ENCODE measurements at regions not wholly inside any gene's neighbourhood (a gene's known extent, or its start where the extent isn't known, plus 50 kb on each side); places are given as distances from the start of the nearest gene placed in this dataset.

DNA sequence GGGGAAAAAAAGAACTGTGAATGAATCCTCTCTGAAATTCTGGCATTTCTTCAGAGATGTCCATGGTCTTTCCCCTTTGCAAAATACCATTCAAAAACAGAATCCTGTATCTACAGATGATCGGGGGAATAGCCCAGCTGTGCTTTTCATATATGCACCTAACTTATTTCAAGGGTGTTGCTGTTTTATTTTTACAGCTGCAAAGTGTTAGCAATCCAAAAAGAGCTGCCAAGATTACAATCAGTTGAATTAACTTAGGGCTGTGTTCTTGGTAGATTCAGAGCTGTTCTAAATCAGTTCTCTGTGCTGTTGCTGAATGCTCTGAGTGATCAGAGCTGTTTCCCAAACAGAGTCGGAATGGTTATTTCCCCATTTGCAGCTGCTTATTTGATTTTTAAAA is 175.7 kb upstream of the SEMA6D start:
- no peaks in the 10 kb centered on the region for H3K36me3 Mint-ChIP-seq
- DNase-seq (no peak), ATAC-seq (no peak)
- H3K27ac Mint-ChIP-seq = no peak overlapping the region
- H3K27me3 Mint-ChIP-seq = no peaks in the 10 kb centered on the region
- H3K4me3 Mint-ChIP-seq = no peak overlapping the region
- H3K9me3 Mint-ChIP-seq (ENCODE audit: low read depth) = peaks cover 8% of the 10 kb centered on the region
- CTCF ChIA-PET = no interaction called here
- no peaks in the 10 kb centered on the region for H3K4me1 Mint-ChIP-seq

DNA sequence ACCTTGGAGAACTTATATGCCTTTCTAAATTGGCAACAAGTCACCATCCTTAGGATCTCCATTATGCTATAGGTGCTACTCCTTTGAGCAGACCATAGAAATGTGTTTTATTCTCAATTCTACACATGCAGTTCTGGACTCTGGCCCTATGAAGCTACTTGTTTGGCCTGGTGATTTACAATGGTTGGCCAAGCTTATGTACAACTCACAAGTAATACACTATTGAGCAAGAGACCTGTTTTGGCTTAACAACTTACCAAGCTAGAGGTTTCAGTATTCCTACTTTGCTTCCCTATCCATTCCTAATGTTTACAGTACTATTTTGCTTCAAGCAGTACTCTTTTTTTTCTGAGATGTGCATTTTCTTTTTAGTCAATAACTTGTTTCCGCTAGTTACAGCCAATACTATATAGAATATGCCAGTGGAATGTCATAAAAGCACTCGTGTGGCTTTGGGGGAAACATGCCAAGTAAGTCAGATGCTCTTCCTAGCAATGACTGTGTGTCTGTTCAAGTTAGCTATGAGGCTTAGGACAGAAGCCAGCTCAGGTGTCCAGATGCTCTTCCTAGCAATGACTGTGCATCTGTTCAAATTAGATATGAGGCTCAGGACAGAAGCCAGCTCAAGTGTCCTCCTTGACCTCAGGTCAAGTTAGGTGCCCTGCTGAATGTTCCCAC is 174.9 kb upstream of the SEMA6D start:
- ATAC-seq (no peak), DNase-seq (no peak)
- H3K36me3 Mint-ChIP-seq = no peaks in the 10 kb centered on the region
- CTCF ChIA-PET = no interaction called here
- H3K9me3 Mint-ChIP-seq (ENCODE audit: low read depth) = peaks cover 8% of the 10 kb centered on the region
- H3K4me3 Mint-ChIP-seq = no peak overlapping the region
- H3K4me1 Mint-ChIP-seq = no peaks in the 10 kb centered on the region
- H3K27ac Mint-ChIP-seq = no peak overlapping the region
- H3K27me3 Mint-ChIP-seq = no peaks in the 10 kb centered on the region

DNA sequence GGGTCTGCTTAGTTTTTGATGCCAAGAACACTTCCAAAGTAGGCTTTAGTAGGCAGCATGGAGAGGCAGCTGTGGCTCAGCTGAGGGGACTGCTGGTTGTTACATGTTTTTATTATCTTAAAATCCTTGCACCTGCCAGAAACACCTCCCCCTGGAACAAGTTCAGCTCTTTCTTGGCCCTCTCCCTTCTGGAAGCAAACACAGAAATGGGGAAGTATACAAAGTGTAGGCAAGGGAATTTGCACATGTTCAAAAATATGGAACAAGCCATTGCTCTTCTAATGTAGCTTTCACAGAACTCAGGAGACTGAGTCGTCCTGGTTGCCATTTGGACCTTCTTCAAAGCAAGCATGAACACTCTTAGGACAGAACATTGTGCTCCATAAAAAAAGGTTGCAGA is 169.1 kb upstream of the SEMA6D start:
- CTCF ChIA-PET = no interaction called here
- Mint-ChIP-seq H3K27ac (no peak overlapping the region), H3K4me3 (no peak overlapping the region), H3K4me1 (no peaks in the 10 kb centered on the region), H3K27me3 (no peaks in the 10 kb centered on the region), H3K36me3 (no peaks in the 10 kb centered on the region), H3K9me3 (ENCODE audit: low read depth) (peaks cover 2% of the 10 kb centered on the region)
- DNase-seq (no peak), ATAC-seq (no peak)

DNA sequence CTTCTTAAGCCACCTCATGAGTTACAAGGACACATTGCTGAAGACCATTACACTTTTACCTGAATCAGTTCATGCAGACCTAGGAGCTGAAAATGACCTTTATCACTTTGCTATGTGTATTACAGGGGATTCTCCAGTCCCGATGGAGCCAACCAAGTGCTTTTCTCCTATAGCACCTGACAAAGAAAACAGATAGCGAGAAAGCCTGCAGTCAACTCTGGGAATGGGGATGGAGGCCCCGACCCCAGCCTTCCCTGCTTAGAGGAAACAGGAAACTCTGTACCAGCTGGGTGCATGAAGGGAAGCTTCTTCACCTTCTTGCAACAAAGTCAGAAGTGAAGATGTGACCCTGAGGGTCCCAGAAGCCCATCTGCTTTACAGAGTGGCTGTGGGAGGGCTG is 168.3 kb upstream of the SEMA6D start:
- no peaks in the 10 kb centered on the region for H3K27me3 Mint-ChIP-seq
- H3K4me1 Mint-ChIP-seq = no peaks in the 10 kb centered on the region
- no peak overlapping the region for H3K4me3 Mint-ChIP-seq
- DNase-seq = no peak
- H3K36me3 Mint-ChIP-seq = no peaks in the 10 kb centered on the region
- no peak overlapping the region for H3K27ac Mint-ChIP-seq
- CTCF ChIA-PET = no interaction called here
- ATAC-seq = no peak
- H3K9me3 Mint-ChIP-seq (ENCODE audit: low read depth) = no peaks in the 10 kb centered on the region

DNA sequence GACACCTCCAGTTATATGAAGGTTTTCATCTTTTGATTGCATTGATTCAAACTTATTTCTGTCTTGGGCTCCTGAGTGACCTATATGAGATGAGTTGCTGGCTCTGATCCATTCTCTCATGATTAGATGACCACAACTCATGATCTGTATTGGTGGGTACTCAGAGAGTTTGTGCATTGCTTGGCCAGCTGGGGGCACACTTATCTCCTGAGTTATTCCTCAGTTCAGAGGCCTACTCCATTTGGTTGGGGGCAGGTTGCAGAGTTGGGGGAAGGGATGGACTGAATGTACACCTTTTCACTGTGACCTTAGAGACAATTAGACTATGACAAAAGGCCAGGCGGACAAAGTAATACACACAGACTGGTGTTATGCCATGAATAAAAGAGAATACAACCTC is 166.2 kb upstream of the SEMA6D start:
- Mint-ChIP-seq H3K27me3 (no peaks in the 10 kb centered on the region), H3K9me3 (ENCODE audit: low read depth) (no peaks in the 10 kb centered on the region), H3K36me3 (no peaks in the 10 kb centered on the region), H3K4me3 (no peak overlapping the region), H3K27ac (no peak overlapping the region), H3K4me1 (no peaks in the 10 kb centered on the region)
- CTCF ChIA-PET = no interaction called here
- DNase-seq (no peak), ATAC-seq (no peak)

DNA sequence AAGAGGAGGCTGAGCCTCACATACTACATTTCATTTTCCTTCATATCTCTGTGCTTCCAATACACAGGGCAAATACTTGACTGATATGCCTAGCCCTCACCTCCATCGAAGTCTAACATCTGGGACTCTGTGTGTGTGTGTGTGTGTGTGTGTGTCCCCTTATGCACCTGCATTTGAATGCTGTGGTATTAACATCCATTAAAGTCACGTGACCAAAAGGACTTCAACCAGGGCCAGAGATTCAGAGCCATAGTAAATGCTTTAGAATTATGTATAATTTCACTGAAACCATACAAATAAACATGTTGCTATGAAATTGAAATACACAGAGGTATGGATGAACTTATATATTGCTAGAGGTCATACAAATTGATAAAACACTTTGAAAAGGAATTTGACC is 165.8 kb upstream of the SEMA6D start:
- CTCF ChIA-PET = no interaction called here
- no peaks in the 10 kb centered on the region for H3K36me3 Mint-ChIP-seq
- DNase-seq (no peak), ATAC-seq (no peak)
- H3K27ac Mint-ChIP-seq = no peak overlapping the region
- no peak overlapping the region for H3K4me3 Mint-ChIP-seq
- H3K9me3 Mint-ChIP-seq (ENCODE audit: low read depth) = no peaks in the 10 kb centered on the region
- H3K27me3 Mint-ChIP-seq = no peaks in the 10 kb centered on the region
- H3K4me1 Mint-ChIP-seq = no peaks in the 10 kb centered on the region

DNA sequence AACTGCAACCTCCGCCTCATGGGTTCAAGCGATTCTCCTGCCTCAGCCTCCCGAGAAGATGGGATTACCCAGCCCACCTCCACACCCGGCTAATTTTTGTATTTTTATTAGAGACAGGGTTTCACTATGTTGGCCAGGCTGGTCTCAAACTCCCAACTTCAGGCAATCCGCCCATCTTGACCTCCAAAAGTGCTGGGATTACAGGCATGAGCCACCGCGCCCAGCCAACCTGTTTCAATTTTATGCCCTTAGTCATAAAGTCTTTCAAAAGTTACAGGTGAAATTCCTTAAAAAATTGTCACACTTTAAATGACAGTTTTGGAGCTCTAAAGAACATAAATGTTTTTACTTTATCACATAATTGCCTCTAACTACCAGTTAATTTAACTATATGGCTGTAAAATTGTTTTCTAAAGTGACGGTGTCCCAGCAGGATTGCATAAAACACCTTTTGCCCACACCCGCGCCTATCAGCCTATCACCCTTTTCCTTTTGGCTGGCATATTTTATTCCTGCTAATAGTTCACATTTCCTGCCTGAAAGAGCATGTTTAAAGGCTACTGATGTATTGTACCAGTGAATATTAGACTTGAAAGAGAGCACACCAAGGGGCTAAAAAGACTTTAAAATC is 164.2 kb upstream of the SEMA6D start:
- Mint-ChIP-seq H3K27ac (no peak overlapping the region), H3K9me3 (ENCODE audit: low read depth) (no peaks in the 10 kb centered on the region), H3K36me3 (no peaks in the 10 kb centered on the region), H3K4me3 (no peak overlapping the region), H3K27me3 (no peaks in the 10 kb centered on the region), H3K4me1 (no peaks in the 10 kb centered on the region)
- no peak for DNase-seq
- ATAC-seq = no peak
- CTCF ChIA-PET = no interaction called here

DNA sequence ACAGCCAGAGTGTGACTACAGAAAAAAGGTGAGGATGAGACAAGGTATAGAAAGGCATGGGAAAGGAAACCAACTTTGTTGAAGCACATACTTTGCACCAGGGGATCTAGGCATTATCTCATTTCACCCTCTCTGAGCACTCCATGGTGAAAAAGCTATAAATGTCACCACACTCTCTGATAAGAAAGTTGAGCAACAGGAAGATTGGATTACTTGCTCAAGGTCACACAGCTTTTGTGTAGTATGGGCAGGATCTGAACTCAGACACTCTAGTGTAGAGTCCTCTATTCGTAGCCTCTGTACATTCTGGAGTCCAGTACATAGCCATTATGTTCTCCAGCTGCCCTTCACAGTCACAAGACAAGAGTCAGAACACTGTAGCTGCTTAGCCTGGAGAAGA is 163.4 kb upstream of the SEMA6D start:
- no peaks in the 10 kb centered on the region for H3K4me1 Mint-ChIP-seq
- no peaks in the 10 kb centered on the region for H3K36me3 Mint-ChIP-seq
- no peak overlapping the region for H3K4me3 Mint-ChIP-seq
- H3K9me3 Mint-ChIP-seq (ENCODE audit: low read depth) = no peaks in the 10 kb centered on the region
- DNase-seq = no peak
- CTCF ChIA-PET = no interaction called here
- no peak overlapping the region for H3K27ac Mint-ChIP-seq
- no peaks in the 10 kb centered on the region for H3K27me3 Mint-ChIP-seq
- ATAC-seq = no peak

DNA sequence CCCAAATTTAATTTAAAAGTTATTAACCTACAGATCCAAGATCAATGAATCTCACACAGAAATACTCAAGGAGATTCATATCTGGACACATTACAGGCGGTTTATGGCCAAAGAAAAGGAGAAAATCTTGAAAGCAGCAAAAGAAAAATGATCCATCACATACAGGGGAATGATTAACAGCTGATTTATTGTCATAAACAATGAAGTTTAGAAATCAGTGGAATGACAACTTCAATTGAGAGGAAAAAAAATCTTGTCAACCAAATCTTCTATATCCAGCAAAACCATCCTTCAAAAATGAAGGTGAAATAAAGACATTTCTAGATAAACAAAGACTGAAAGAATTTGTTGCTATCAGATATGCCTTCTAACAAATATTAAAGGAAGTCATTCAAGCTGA is 156.2 kb upstream of the SEMA6D start:
- H3K27ac Mint-ChIP-seq = no peak overlapping the region
- H3K36me3 Mint-ChIP-seq = no peaks in the 10 kb centered on the region
- ATAC-seq = no peak
- no peak for DNase-seq
- no peak overlapping the region for H3K4me3 Mint-ChIP-seq
- CTCF ChIA-PET = no interaction called here
- peaks cover 6% of the 10 kb centered on the region for H3K9me3 Mint-ChIP-seq (ENCODE audit: low read depth)
- no peaks in the 10 kb centered on the region for H3K27me3 Mint-ChIP-seq
- no peaks in the 10 kb centered on the region for H3K4me1 Mint-ChIP-seq

DNA sequence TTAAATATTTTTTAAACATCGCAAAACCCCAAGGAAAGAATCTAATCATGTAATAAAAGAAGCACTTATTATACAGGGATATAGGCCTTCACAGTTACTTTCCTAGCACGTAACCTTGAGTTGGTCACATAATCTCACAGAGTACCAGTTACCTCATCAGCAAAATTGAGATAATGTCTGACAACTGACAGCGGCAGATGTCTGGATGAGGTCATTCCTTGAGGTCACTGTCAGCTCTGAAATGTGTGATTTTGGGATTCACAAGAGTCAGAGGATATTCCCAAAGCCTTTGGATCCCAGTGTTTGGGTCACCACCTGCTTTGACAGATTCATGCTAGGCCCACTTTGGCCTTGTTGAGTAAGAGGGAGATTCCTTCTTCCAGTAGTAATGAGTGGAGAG is 151.4 kb upstream of the SEMA6D start:
- ATAC-seq = no peak

DNA sequence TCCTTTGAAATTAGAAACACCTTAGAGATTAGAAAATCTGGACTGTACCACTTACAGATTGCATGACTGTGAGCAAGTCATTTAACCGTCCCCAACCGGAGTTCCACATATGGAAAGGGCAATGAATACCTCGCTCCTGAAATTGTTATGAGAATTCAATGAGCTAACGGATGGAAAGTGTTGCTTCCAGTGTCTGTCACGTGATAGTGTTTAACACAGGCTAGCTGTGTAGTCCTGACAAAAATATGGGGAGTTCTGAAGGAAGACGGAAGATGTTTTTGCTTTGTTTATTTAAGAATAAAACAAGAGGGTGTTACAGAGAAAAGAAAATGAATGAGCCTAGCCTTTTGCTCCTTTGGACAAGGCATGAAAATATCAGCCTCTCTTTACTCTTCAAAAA is 150.7 kb upstream of the SEMA6D start:
- Mint-ChIP-seq H3K4me1 (no peaks in the 10 kb centered on the region), H3K27ac (no peak overlapping the region), H3K27me3 (no peaks in the 10 kb centered on the region), H3K4me3 (no peak overlapping the region), H3K36me3 (no peaks in the 10 kb centered on the region), H3K9me3 (ENCODE audit: low read depth) (peaks cover 2% of the 10 kb centered on the region)
- DNase-seq (no peak), ATAC-seq (no peak)
- CTCF ChIA-PET = no interaction called here

More for the DNA sequence above, 151.4 kb upstream of the SEMA6D start:
- Mint-ChIP-seq H3K36me3 (no peaks in the 10 kb centered on the region), H3K27ac (no peak overlapping the region), H3K27me3 (no peaks in the 10 kb centered on the region), H3K4me1 (no peaks in the 10 kb centered on the region), H3K9me3 (ENCODE audit: low read depth) (peaks cover 2% of the 10 kb centered on the region), H3K4me3 (no peak overlapping the region)
- CTCF ChIA-PET = no interaction called here
- no peak for DNase-seq

DNA sequence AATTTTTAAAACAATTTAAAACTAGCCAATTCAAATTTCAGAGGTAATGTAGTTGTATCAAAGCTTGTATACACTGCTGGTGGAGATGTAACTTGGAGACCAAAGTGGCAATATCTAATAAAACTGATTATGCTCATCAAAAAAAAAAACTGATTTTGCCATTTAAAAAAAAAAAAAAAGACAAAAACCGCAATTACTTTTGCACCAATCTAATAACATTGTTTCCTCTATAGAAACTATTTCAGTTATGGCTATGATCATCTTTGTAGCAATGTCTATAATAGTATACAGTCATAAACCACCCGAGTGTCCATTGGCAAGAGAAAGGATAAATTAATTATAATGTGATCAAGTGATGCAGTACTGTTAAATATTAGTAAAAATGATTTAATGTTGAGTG is 149.3 kb upstream of the SEMA6D start:
- Mint-ChIP-seq H3K27ac (no peak overlapping the region), H3K4me1 (no peaks in the 10 kb centered on the region), H3K9me3 (ENCODE audit: low read depth) (peaks cover 2% of the 10 kb centered on the region), H3K36me3 (no peaks in the 10 kb centered on the region), H3K27me3 (no peaks in the 10 kb centered on the region), H3K4me3 (no peak overlapping the region)
- CTCF ChIA-PET = no interaction called here
- DNase-seq = no peak
- ATAC-seq = no peak

DNA sequence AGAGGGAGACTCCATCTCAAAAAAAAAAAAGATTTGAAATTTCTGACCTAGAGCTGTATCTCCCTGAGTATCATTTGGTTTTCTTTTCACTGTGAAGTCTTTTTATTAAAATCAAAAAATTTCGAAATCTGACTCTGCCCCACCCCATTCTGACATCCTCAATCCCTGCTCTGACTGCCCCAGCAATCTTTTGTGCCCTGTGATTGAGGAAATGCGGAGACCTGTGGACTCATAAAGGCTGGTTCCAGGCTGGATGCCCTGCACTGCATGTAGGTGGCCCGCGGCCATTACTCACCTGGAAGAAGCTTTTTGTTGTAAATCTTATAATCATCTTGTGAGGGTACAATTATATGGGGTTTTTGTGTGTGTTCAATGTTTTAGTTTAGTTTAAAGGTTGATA is 147.3 kb upstream of the SEMA6D start:
- no peak for ATAC-seq
- no peaks in the 10 kb centered on the region for H3K27me3 Mint-ChIP-seq
- no peaks in the 10 kb centered on the region for H3K36me3 Mint-ChIP-seq
- CTCF ChIA-PET = no interaction called here
- no peak for DNase-seq
- H3K27ac Mint-ChIP-seq = no peak overlapping the region
- peaks cover 2% of the 10 kb centered on the region for H3K9me3 Mint-ChIP-seq (ENCODE audit: low read depth)
- H3K4me1 Mint-ChIP-seq = no peaks in the 10 kb centered on the region
- H3K4me3 Mint-ChIP-seq = no peak overlapping the region

DNA sequence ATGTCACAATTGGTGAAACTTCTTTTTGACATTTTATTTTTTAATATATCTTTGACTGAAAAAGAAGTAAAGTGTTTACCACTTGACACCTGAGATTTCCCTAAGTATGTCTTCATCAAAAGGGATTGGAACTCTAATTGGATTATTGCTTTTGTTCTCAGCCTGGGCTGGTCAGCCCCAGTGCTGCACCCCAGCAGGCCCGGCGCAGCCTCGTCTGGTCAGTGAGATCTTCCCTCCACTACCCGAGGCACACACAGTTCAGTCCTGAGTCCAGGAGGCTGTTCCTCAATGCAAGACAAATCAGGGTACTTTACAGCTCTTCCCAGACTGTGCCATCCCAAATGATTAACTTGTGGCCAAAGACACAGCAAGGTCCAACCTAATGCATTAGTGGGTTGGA is 146.9 kb upstream of the SEMA6D start:
- H3K36me3 Mint-ChIP-seq = no peaks in the 10 kb centered on the region
- ATAC-seq (no peak), DNase-seq (no peak)
- no peaks in the 10 kb centered on the region for H3K4me1 Mint-ChIP-seq
- H3K9me3 Mint-ChIP-seq (ENCODE audit: low read depth) = peaks cover 2% of the 10 kb centered on the region
- no peak overlapping the region for H3K27ac Mint-ChIP-seq
- CTCF ChIA-PET = no interaction called here
- no peaks in the 10 kb centered on the region for H3K27me3 Mint-ChIP-seq
- no peak overlapping the region for H3K4me3 Mint-ChIP-seq

All from activated CD8-positive, alpha-beta memory T cell treated with anti-CD3 and anti-CD28 coated beads, Interleukin-2, amount 10 ng/mL, durations not matched to agents 7 days and 5 days (primary cell).